ENCODE measurements at regions not wholly inside any gene's neighbourhood (a gene's known extent, or its start where the extent isn't known, plus 50 kb on each side); places are given as distances from the start of the nearest gene placed in this dataset.
A peak's percentile ranks its signal among the peaks of the same experiment; 100 is the strongest.

DNA sequence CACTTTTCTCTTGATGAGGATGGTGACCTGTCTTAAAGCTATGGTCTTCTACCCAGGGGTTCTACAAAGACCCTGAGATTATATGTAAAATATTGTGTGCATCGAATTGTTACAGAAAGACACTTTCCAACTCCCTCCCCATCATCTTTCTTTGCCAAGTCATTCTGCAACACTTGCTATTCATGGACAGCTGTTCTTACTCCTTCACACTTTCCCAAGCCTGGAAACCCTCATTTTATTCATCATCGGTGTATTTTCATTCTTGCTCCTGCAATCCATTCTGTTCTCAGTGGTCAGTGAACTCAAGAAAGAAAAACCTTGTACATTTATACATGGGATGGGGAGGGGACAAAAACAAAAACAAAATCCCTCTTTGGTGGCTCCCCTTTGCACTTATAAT lies 90.5 kb upstream of the STXBP6 start:
- Histone ChIP-seq H3K4me1 (no peaks in the 10 kb centered on the region), H3K36me3 (no peaks in the 10 kb centered on the region), H3K27ac (no peak overlapping the region), H3K27me3 (peaks cover 14% of the 10 kb centered on the region), H3K4me3 (no peak overlapping the region), H3K9me3 (no peaks in the 10 kb centered on the region)
- TF ChIP-seq, protein P1, sequence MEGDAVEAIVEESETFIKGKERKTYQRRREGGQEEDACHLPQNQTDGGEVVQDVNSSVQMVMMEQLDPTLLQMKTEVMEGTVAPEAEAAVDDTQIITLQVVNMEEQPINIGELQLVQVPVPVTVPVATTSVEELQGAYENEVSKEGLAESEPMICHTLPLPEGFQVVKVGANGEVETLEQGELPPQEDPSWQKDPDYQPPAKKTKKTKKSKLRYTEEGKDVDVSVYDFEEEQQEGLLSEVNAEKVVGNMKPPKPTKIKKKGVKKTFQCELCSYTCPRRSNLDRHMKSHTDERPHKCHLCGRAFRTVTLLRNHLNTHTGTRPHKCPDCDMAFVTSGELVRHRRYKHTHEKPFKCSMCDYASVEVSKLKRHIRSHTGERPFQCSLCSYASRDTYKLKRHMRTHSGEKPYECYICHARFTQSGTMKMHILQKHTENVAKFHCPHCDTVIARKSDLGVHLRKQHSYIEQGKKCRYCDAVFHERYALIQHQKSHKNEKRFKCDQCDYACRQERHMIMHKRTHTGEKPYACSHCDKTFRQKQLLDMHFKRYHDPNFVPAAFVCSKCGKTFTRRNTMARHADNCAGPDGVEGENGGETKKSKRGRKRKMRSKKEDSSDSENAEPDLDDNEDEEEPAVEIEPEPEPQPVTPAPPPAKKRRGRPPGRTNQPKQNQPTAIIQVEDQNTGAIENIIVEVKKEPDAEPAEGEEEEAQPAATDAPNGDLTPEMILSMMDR (IDR thresholded peaks at IDR 0.05), result no peak
- TF ChIP-seq EP300 (IDR thresholded peaks at IDR 0.05), result no peak
- no peak for TF ChIP-seq POLR2A (IDR thresholded peaks at IDR 0.05)
- TF ChIP-seq POLR2AphosphoS5 (IDR thresholded peaks at IDR 0.05), result no peak
- no peak for ATAC-seq
- 19 to 31% methylated on average over 2 of the region's 2 CpGs for WGBS, 2 donors (ENCODE audit: low coverage in 1 of 2)

- no peak for ATAC-seq
- no CpG with 5 or more reads among the region's 5 CpGs for WGBS, 2 donors (ENCODE audit: low coverage in 1 of 2)
- Histone ChIP-seq H3K4me3 (no peak overlapping the region), H3K27me3 (peaks cover 30% of the 10 kb centered on the region), H3K36me3 (no peaks in the 10 kb centered on the region), H3K9me3 (no peaks in the 10 kb centered on the region), H3K27ac (no peak overlapping the region), H3K4me1 (peaks cover 0 to 8% (median 0%) of the 10 kb centered on the region in 3 donors)
- TF ChIP-seq, protein P1 (IDR thresholded peaks at IDR 0.05), result no peak
- TF ChIP-seq POLR2AphosphoS5 (IDR thresholded peaks at IDR 0.05) (no peak), EP300 (IDR thresholded peaks at IDR 0.05) (no peak), POLR2A (IDR thresholded peaks at IDR 0.05) (no peak)
Measured at GRCh38 chr14:25136811-25137210, 86.9 kb upstream of the STXBP6 start.

- H3K36me3 ChIP-seq, result no peaks in the 10 kb centered on the region
- no peaks in the 10 kb centered on the region for H3K9me3 ChIP-seq
- H3K27me3 ChIP-seq, result peaks cover 30% of the 10 kb centered on the region
- H3K4me3 ChIP-seq, result no peak overlapping the region
- TF ChIP-seq, protein P1 (IDR thresholded peaks at IDR 0.05), result no peak
- H3K4me1 ChIP-seq, result peaks cover 0 to 8% (median 0%) of the 10 kb centered on the region in 3 donors
- H3K27ac ChIP-seq, result no peak overlapping the region
- no peak for ATAC-seq
- WGBS, 2 donors (ENCODE audit: low coverage in 1 of 2), result 83 to 100% methylated on average over 1 to 3 of the region's 5 CpGs
Measured at GRCh38 chr14:25134184-25134583, 84.2 kb upstream of the STXBP6 start.

DNA sequence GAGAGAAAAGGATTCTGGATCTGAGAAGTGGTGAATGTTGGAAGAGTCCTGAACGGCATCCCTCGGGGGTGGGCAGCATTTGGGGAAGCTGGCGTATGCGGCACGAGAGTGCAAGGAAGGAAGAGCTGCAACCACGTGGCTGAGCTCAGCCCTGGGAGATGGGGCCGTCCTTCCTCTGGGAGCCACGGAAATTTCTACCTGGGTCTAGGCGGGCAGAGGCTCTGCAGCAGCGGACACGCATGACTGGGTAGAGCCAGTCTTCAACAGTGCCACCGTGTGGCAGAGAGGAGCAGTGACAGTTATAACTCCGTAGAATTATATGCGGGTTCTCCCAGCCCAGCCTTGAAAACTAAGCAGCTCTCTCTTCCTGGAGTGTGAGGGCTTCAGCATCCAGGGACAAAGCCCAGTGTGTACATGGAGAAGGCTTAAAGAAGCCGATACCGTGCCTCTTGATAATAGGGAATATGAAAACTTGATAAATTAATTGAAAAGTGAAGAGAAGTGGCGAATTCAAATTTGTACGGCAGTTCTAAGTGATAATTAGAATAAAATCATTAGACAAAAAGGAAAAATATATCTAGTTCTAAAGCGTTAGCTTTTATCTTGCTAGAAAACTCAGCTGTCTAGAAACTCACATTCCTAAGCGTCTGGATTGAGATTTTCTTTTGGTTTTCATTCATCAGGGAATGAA lies 82.9 kb upstream of the STXBP6 start:
- Histone ChIP-seq H3K4me1 (peaks cover 0 to 8% (median 0%) of the 10 kb centered on the region in 3 donors), H3K9me3 (no peaks in the 10 kb centered on the region), H3K36me3 (no peaks in the 10 kb centered on the region), H3K27ac (no peak overlapping the region), H3K4me3 (no peak overlapping the region), H3K27me3 (peaks cover 30% of the 10 kb centered on the region)
- ATAC-seq, result peak; percentile 91
- TF ChIP-seq EP300 (IDR thresholded peaks at IDR 0.05) (no peak), POLR2AphosphoS5 (IDR thresholded peaks at IDR 0.05) (no peak)
- TF ChIP-seq, protein P1 (IDR thresholded peaks at IDR 0.05), result peak; percentile 71 to 93 (median 91)
- 18 to 37% methylated on average over 9 to 15 of the region's 20 CpGs for WGBS, 2 donors (ENCODE audit: low coverage in 1 of 2)

GRCh38 chr14:25132094-25132493 lies 82.1 kb upstream of the STXBP6 start:
- H3K27me3 ChIP-seq, result peaks cover 30% of the 10 kb centered on the region
- ATAC-seq, result no peak
- no peak overlapping the region for H3K4me3 ChIP-seq
- WGBS, 2 donors (ENCODE audit: low coverage in 1 of 2), result 74 to 78% methylated on average over 2 of the region's 2 CpGs
- H3K4me1 ChIP-seq, result peaks cover 0 to 8% (median 0%) of the 10 kb centered on the region in 3 donors
- H3K27ac ChIP-seq, result no peak overlapping the region
- TF ChIP-seq EP300 (IDR thresholded peaks at IDR 0.05) (no peak), POLR2A (IDR thresholded peaks at IDR 0.05) (no peak), POLR2AphosphoS5 (IDR thresholded peaks at IDR 0.05) (no peak)
- TF ChIP-seq, protein P1 (IDR thresholded peaks at IDR 0.05), result no peak
- no peaks in the 10 kb centered on the region for H3K9me3 ChIP-seq
- no peaks in the 10 kb centered on the region for H3K36me3 ChIP-seq
